ENCODE measurements at regions not wholly inside any gene's neighbourhood (a gene's known extent, or its start where the extent isn't known, plus 50 kb on each side); places are given as distances from the start of the nearest gene placed in this dataset.

DNA sequence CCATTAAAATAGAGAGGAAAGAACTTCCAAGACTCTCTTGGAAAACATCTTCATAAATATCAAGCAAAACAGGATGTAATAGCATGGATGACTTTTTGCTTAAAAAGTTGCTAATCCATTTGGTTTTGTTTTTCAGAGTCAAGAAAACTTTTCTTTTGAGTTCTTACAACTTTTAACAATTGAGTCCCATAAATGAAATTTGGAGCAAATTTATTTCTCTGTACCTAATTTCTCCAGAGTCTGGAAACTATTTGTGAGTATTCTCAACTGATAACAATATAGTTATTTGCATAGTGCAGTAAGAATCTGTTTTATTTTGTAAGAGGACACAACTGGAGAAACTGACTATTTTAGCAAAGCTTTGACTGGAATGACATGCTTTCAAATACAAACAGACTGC is 606.3 kb upstream of the IGFBP3 start:
- H3K27ac ChIP-seq (ENCODE audit: insufficient read depth, low read length) = no peak overlapping the region
- H2BK15ac ChIP-seq (ENCODE audit: low read depth, low read length) = no peak overlapping the region
- POLR2A ChIA-PET (ENCODE audit: unreplicated experiment) = no interaction called here
- no TSS peak for BruUV-seq (replicated peaks)
- H2BK5ac ChIP-seq (ENCODE audit: low read depth, low read length, poor library complexity, severe bottlenecking) = no peak overlapping the region
- in situ Hi-C loops (cut with MboI; ENCODE audit: low sequenced_read_pairs) = no loop called here
- no peak overlapping the region for H3K9ac ChIP-seq (ENCODE audit: low read depth, low read length)
- no peaks in the 10 kb centered on the region for H3K36me3 ChIP-seq (ENCODE audit: control insufficient read depth, insufficient read depth, low read length)
- no peak overlapping the region for H2BK120ac ChIP-seq (ENCODE audit: low read depth, low read length)
- no peak overlapping the region for H4K91ac ChIP-seq (ENCODE audit: insufficient read depth, low read depth, low read length)
- TF ChIP-seq MAZ (IDR thresholded peaks at IDR 0.05; ENCODE audit: borderline replicate concordance, low read depth, low read length) = no peak
- TF ChIP-seq SMC3 (IDR thresholded peaks at IDR 0.05; ENCODE audit: low read depth, low read length) = no peak
- no peak for TF ChIP-seq POLR2A (IDR thresholded peaks at IDR 0.05; ENCODE audit: low read depth, low read length)
- TF ChIP-seq FOS (IDR thresholded peaks at IDR 0.05; ENCODE audit: low read depth, low read length) = no peak
- TF ChIP-seq, protein P1, sequence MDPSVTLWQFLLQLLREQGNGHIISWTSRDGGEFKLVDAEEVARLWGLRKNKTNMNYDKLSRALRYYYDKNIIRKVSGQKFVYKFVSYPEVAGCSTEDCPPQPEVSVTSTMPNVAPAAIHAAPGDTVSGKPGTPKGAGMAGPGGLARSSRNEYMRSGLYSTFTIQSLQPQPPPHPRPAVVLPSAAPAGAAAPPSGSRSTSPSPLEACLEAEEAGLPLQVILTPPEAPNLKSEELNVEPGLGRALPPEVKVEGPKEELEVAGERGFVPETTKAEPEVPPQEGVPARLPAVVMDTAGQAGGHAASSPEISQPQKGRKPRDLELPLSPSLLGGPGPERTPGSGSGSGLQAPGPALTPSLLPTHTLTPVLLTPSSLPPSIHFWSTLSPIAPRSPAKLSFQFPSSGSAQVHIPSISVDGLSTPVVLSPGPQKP (IDR thresholded peaks at IDR 0.05; ENCODE audit: borderline replicate concordance, low read depth, low read length) = no peak
- no peak for TF ChIP-seq RAD21 (IDR thresholded peaks at IDR 0.05; ENCODE audit: low read length)
- TF ChIP-seq, protein P2, sequence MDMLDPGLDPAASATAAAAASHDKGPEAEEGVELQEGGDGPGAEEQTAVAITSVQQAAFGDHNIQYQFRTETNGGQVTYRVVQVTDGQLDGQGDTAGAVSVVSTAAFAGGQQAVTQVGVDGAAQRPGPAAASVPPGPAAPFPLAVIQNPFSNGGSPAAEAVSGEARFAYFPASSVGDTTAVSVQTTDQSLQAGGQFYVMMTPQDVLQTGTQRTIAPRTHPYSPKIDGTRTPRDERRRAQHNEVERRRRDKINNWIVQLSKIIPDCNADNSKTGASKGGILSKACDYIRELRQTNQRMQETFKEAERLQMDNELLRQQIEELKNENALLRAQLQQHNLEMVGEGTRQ (IDR thresholded peaks at IDR 0.05; ENCODE audit: low read depth, low read length) = no peak
- TF ChIP-seq, protein P3, sequence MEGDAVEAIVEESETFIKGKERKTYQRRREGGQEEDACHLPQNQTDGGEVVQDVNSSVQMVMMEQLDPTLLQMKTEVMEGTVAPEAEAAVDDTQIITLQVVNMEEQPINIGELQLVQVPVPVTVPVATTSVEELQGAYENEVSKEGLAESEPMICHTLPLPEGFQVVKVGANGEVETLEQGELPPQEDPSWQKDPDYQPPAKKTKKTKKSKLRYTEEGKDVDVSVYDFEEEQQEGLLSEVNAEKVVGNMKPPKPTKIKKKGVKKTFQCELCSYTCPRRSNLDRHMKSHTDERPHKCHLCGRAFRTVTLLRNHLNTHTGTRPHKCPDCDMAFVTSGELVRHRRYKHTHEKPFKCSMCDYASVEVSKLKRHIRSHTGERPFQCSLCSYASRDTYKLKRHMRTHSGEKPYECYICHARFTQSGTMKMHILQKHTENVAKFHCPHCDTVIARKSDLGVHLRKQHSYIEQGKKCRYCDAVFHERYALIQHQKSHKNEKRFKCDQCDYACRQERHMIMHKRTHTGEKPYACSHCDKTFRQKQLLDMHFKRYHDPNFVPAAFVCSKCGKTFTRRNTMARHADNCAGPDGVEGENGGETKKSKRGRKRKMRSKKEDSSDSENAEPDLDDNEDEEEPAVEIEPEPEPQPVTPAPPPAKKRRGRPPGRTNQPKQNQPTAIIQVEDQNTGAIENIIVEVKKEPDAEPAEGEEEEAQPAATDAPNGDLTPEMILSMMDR (conservative IDR thresholded peaks at IDR 0.05; ENCODE audit: low read depth, low read length) = no peak
- TF ChIP-seq BHLHE40 (IDR thresholded peaks at IDR 0.05; ENCODE audit: low read depth, low read length) = no peak
- no peak for TF ChIP-seq RCOR1 (IDR thresholded peaks at IDR 0.05; ENCODE audit: insufficient replicate concordance, low read length)
- TF ChIP-seq MAFK (IDR thresholded peaks at IDR 0.05; ENCODE audit: low read depth, low read length) = no peak
- no peak for TF ChIP-seq CEBPB (IDR thresholded peaks at IDR 0.05; ENCODE audit: low read depth, low read length)
- no peak overlapping the region for H4K5ac ChIP-seq (ENCODE audit: low read depth, low read length)
- peaks cover 5% of the 10 kb centered on the region for H3K9me3 ChIP-seq (ENCODE audit: control insufficient read depth, insufficient read depth, low read length)
- H2AK9ac ChIP-seq (replicated peaks; ENCODE audit: low read depth, low read length, poor library complexity) = no peak overlapping the region
- no peaks in the 10 kb centered on the region for H3K9me1 ChIP-seq (ENCODE audit: insufficient read depth, low read length)
- H3K56ac ChIP-seq (ENCODE audit: extremely low read depth, insufficient read depth, low read length) = no peak overlapping the region
- H4K20me1 ChIP-seq (ENCODE audit: insufficient read depth, low read length) = no peaks in the 10 kb centered on the region
- no peak overlapping the region for H3K4me2 ChIP-seq (ENCODE audit: low read depth, low read length)
- no peak overlapping the region for H3K4me3 ChIP-seq (ENCODE audit: insufficient read depth, low read depth, low read length)
- no peak overlapping the region for H2AK5ac ChIP-seq (ENCODE audit: low read depth, low read length)
- no peaks in the 10 kb centered on the region for H3K27me3 ChIP-seq (ENCODE audit: control insufficient read depth, insufficient read depth, low read length)
- no peak overlapping the region for H3K18ac ChIP-seq (ENCODE audit: low read depth, low read length)
- H4K8ac ChIP-seq (ENCODE audit: low read depth in 2 of 2, low read length in 2 of 2) = no peak overlapping the region
- dilution Hi-C loops (cut with HindIII; ENCODE audit: low sequenced_read_pairs, unreplicated experiment) = no loop called here
- no peak overlapping the region for H2BK20ac ChIP-seq (ENCODE audit: low read depth, low read length)
- H2AFZ ChIP-seq (replicated peaks; ENCODE audit: low read length, poor library complexity) = no peak overlapping the region
- CTCF ChIA-PET = no interaction called here
- H3K79me1 ChIP-seq (ENCODE audit: low read depth in 1 of 2, low read length in 2 of 2) = no peaks in the 10 kb centered on the region
- intact Hi-C loops (cut with micrococcal nuclease) = no loop called here
- DNase-seq (no peak), ATAC-seq (ENCODE audit: low read depth) (no peak)
- H3K4me1 ChIP-seq (ENCODE audit: control insufficient read depth, insufficient read depth, low read length) = no peaks in the 10 kb centered on the region
- H3K23ac ChIP-seq (ENCODE audit: low read depth, low read length) = no peak overlapping the region
- H3K4ac ChIP-seq (ENCODE audit: low read depth, low read length) = no peak overlapping the region
- H3K14ac ChIP-seq (replicated peaks; ENCODE audit: low read depth, low read length) = no peak overlapping the region

Measured in IMR-90 (cell line).